ENCODE measurements at regions not wholly inside any gene's neighbourhood (a gene's known extent, or its start where the extent isn't known, plus 50 kb on each side); places are given as distances from the start of the nearest gene placed in this dataset.

DNA sequence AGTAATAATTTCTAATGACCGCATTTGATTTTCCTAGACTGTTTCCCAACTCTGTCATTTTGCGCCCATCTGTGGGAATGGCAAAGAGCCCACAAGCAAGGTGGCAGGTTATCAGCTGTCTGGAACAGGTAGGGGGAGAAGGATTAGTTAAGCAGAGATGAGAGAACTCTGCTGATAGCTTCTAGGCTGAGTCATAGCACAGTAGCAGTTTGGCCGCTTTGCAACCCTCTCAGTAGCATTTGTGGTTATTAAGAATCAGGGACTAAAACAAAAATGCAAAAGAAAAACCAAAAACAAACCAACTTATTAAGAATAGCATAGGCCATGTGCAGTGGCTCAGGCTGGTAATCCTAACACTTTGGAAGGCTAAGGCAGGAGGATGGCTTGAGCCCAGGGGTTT is 602.7 kb upstream of the SORCS1 start:
- Histone ChIP-seq H3K36me3 (no peaks in the 10 kb centered on the region), H3K27ac (no peak overlapping the region), H3K27me3 (no peaks in the 10 kb centered on the region), H3K9me3 (no peaks in the 10 kb centered on the region), H3K4me3 (no peak overlapping the region), H3K4me1 (no peaks in the 10 kb centered on the region)
- TF ChIP-seq, protein P1, sequence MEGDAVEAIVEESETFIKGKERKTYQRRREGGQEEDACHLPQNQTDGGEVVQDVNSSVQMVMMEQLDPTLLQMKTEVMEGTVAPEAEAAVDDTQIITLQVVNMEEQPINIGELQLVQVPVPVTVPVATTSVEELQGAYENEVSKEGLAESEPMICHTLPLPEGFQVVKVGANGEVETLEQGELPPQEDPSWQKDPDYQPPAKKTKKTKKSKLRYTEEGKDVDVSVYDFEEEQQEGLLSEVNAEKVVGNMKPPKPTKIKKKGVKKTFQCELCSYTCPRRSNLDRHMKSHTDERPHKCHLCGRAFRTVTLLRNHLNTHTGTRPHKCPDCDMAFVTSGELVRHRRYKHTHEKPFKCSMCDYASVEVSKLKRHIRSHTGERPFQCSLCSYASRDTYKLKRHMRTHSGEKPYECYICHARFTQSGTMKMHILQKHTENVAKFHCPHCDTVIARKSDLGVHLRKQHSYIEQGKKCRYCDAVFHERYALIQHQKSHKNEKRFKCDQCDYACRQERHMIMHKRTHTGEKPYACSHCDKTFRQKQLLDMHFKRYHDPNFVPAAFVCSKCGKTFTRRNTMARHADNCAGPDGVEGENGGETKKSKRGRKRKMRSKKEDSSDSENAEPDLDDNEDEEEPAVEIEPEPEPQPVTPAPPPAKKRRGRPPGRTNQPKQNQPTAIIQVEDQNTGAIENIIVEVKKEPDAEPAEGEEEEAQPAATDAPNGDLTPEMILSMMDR (IDR thresholded peaks at IDR 0.05): no peak
- no peak for DNase-seq
- intact Hi-C loops (cut with DNase I; ENCODE audit: low total_unique reads): no loop called here

DNA sequence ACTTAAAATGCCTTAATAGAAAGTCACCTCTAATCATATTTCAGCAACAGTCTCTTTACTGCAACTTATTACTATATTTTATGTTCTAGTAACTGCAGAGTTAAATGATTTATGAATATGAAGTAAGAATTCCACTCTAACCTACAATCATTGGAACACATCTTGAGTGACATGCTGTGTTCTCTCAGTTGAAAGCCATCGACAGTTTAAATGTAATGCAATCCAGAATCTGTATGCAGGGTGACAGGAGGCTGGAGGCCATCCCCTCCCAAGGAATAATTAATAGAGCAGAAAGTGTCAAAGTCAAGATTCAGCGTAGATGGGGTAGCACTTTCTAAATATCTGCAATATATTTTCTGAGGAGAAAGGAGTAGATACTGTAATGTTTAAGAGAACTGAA is 590.3 kb upstream of the SORCS1 start:
- Histone ChIP-seq H3K4me1 (no peaks in the 10 kb centered on the region), H3K4me3 (no peak overlapping the region), H3K27ac (no peak overlapping the region), H3K36me3 (no peaks in the 10 kb centered on the region), H3K27me3 (no peaks in the 10 kb centered on the region), H3K9me3 (no peaks in the 10 kb centered on the region)
- no peak for DNase-seq
- intact Hi-C loops (cut with DNase I; ENCODE audit: low total_unique reads): no loop called here
- TF ChIP-seq, protein P1 (IDR thresholded peaks at IDR 0.05): no peak

DNA sequence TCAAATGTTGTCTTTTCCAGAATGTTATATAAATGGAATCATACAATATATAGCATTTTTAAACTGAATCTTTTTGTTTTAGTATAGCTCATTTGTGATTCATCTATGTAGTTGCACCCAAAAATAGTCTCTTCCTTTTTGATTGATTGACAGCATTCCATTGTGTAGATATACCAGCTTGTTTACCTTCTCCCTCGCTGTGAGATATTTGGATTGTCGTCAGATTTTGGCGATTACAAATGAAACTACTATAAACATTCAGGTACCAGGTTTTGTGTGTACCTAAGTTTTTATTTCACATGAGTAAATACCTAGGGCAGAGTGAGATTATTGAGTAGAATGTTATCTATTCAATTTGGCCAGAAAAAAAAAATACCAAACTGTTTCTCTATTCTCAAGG is 584.7 kb upstream of the SORCS1 start:
- no peak overlapping the region for H3K4me3 ChIP-seq
- no peaks in the 10 kb centered on the region for H3K4me1 ChIP-seq
- no peak overlapping the region for H3K27ac ChIP-seq
- no peak for DNase-seq
- TF ChIP-seq, protein P1 (IDR thresholded peaks at IDR 0.05): no peak
- H3K9me3 ChIP-seq: no peaks in the 10 kb centered on the region
- H3K27me3 ChIP-seq: no peaks in the 10 kb centered on the region
- H3K36me3 ChIP-seq: no peaks in the 10 kb centered on the region
- intact Hi-C loops (cut with DNase I; ENCODE audit: low total_unique reads): no loop called here

DNA sequence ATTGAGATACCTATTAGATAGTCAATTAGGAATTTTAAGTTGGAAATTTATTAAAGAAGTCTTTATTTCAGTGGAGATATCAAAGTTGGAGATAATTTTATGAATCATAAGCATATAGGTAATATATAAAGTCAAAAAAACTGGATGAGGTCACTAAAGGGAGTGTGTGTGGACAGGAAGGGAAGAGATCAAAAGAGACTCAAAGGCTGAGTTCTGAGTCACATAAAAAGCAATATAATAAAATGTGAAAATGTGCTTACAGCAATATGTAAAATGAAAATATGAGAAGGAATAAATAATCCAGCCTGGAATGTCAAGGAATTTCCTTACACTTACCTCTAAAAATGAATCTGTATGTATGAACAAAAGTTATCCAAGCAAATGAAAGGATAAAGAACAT is 583.3 kb upstream of the SORCS1 start:
- no peak for DNase-seq
- H3K27ac ChIP-seq: no peak overlapping the region
- H3K9me3 ChIP-seq: no peaks in the 10 kb centered on the region
- intact Hi-C loops (cut with DNase I; ENCODE audit: low total_unique reads): no loop called here
- no peak overlapping the region for H3K4me3 ChIP-seq
- no peaks in the 10 kb centered on the region for H3K27me3 ChIP-seq
- TF ChIP-seq, protein P1 (IDR thresholded peaks at IDR 0.05): no peak
- no peaks in the 10 kb centered on the region for H3K36me3 ChIP-seq
- no peaks in the 10 kb centered on the region for H3K4me1 ChIP-seq

DNA sequence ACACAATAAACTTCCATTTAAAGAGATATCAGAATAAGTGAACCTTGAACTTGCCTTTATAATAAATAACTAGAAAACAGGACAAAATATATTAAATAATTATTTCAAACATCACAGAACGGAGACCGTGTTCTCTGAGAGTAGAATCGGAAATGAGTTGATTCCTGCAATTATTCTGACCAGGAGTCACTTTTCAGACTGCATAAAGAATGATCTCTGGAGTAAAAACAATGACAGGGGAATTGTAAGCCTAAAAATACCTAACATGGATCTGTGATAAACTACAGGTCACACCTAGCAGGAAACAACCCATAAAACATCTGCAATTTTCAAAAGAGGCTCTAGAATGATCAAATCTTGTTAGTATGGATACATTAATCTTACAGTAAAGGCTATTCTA is 577.5 kb upstream of the SORCS1 start:
- H3K27me3 ChIP-seq: no peaks in the 10 kb centered on the region
- H3K27ac ChIP-seq: no peak overlapping the region
- TF ChIP-seq, protein P1 (IDR thresholded peaks at IDR 0.05): no peak
- no peaks in the 10 kb centered on the region for H3K9me3 ChIP-seq
- H3K4me3 ChIP-seq: no peak overlapping the region
- intact Hi-C loops (cut with DNase I; ENCODE audit: low total_unique reads): no loop called here
- DNase-seq: no peak
- no peaks in the 10 kb centered on the region for H3K4me1 ChIP-seq
- no peaks in the 10 kb centered on the region for H3K36me3 ChIP-seq

DNA sequence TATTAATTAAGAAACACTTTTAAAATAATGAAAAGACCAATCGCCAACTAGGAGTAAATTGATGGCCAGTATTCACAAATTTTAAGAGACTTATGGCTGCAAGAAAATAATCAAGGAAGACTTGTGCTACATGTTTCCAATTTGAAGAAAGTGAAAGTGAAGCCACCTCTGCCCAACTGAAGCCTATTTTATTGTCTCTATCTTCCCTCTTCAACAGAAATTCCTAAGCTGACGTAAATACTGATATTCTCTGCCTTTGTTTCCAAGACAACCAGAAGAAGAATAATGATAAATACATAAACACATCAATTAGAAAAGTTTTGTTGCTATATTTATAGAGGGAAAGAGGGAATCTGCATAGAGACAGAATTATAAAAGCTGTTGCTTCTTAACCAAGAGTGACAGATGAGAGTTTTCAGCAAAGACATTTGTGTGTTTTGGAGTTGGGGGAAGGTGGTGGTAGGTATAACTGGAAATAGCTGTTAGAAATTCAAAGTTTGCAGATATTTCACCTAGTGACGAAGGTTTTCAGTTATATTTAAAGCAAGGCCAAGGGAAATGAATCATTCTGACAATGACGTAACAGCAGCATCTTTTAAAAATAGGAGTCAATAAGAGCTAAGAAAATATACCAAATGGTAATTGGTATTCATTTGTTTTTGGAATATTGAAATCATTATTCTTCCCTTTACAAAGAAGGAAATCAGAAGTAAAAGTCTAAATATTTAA is 576.6 kb upstream of the SORCS1 start:
- H3K9me3 ChIP-seq: no peaks in the 10 kb centered on the region
- H3K27me3 ChIP-seq: no peaks in the 10 kb centered on the region
- H3K27ac ChIP-seq: no peak overlapping the region
- TF ChIP-seq, protein P1 (IDR thresholded peaks at IDR 0.05): no peak
- intact Hi-C loops (cut with DNase I; ENCODE audit: low total_unique reads): no loop called here
- H3K4me3 ChIP-seq: no peak overlapping the region
- no peaks in the 10 kb centered on the region for H3K36me3 ChIP-seq
- DNase-seq: no peak
- H3K4me1 ChIP-seq: no peaks in the 10 kb centered on the region
